ENCODE measurements at regions not wholly inside any gene's neighbourhood (a gene's known extent, or its start where the extent isn't known, plus 50 kb on each side); places are given as distances from the start of the nearest gene placed in this dataset.
A peak's percentile ranks its signal among the peaks of the same experiment; 100 is the strongest.

- Histone ChIP-seq H3K4me3 (no peak overlapping the region), H3K4me1 (no peaks in the 10 kb centered on the region), H3K36me3 (no peaks in the 10 kb centered on the region), H3K27me3 (no peaks in the 10 kb centered on the region), H3K27ac (no peak overlapping the region), H3K9me3 (no peaks in the 10 kb centered on the region)
- TF ChIP-seq POLR2A (IDR thresholded peaks at IDR 0.05) (no peak), CTCF (IDR thresholded peaks at IDR 0.05) (no peak), POLR2AphosphoS5 (IDR thresholded peaks at IDR 0.05) (no peak), EP300 (IDR thresholded peaks at IDR 0.05) (no peak)
- no peak for ATAC-seq (ENCODE audit: low FRiP score in 2 of 2)
- DNase-seq, result no peak
- WGBS, 2 donors, result 55 to 59% methylated on average over 7 of the region's 7 CpGs
Measured at GRCh38 chr16:73882033-73882432, 414.6 kb upstream of the PSMD7 start.

GRCh38 chr16:73879621-73880020 is 417.0 kb upstream of the PSMD7 start:
- Histone ChIP-seq H3K36me3 (no peaks in the 10 kb centered on the region), H3K27me3 (no peaks in the 10 kb centered on the region), H3K4me3 (no peak overlapping the region), H3K27ac (no peak overlapping the region), H3K4me1 (no peaks in the 10 kb centered on the region), H3K9me3 (no peaks in the 10 kb centered on the region)
- WGBS, 2 donors, result 83 to 91% methylated on average over 2 of the region's 2 CpGs
- DNase-seq (no peak), ATAC-seq (ENCODE audit: low FRiP score in 2 of 2) (no peak)
- no peak for TF ChIP-seq POLR2A (IDR thresholded peaks at IDR 0.05)
- no peak for TF ChIP-seq POLR2AphosphoS5 (IDR thresholded peaks at IDR 0.05)
- TF ChIP-seq EP300 (IDR thresholded peaks at IDR 0.05), result no peak
- no peak for TF ChIP-seq CTCF (IDR thresholded peaks at IDR 0.05)

GRCh38 chr16:73878611-73879010 is 418.0 kb upstream of the PSMD7 start:
- no peak overlapping the region for H3K27ac ChIP-seq
- ATAC-seq (ENCODE audit: low FRiP score in 2 of 2) (no peak), DNase-seq (no peak)
- no peaks in the 10 kb centered on the region for H3K4me1 ChIP-seq
- H3K27me3 ChIP-seq, result no peaks in the 10 kb centered on the region
- no peak overlapping the region for H3K4me3 ChIP-seq
- no peaks in the 10 kb centered on the region for H3K9me3 ChIP-seq
- no peaks in the 10 kb centered on the region for H3K36me3 ChIP-seq
- peak in 4 of 6 experiments; percentile 17 to 26 (median 22) for TF ChIP-seq CTCF (IDR thresholded peaks at IDR 0.05)
- TF ChIP-seq EP300 (IDR thresholded peaks at IDR 0.05), result no peak
- no peak for TF ChIP-seq POLR2AphosphoS5 (IDR thresholded peaks at IDR 0.05)
- TF ChIP-seq POLR2A (IDR thresholded peaks at IDR 0.05), result no peak
- WGBS, 2 donors, result 17 to 19% methylated on average over 2 of the region's 2 CpGs

GRCh38 chr16:73877150-73877549 is 419.5 kb upstream of the PSMD7 start:
- no peak overlapping the region for H3K4me3 ChIP-seq
- no peak for DNase-seq
- H3K27ac ChIP-seq, result no peak overlapping the region
- no peaks in the 10 kb centered on the region for H3K27me3 ChIP-seq
- no peaks in the 10 kb centered on the region for H3K4me1 ChIP-seq
- H3K9me3 ChIP-seq, result no peaks in the 10 kb centered on the region
- TF ChIP-seq POLR2A (IDR thresholded peaks at IDR 0.05) (no peak), POLR2AphosphoS5 (IDR thresholded peaks at IDR 0.05) (no peak), CTCF (IDR thresholded peaks at IDR 0.05) (no peak), EP300 (IDR thresholded peaks at IDR 0.05) (no peak)
- no peak for ATAC-seq (ENCODE audit: low FRiP score in 2 of 2)
- 54 to 55% methylated on average over 3 of the region's 3 CpGs for WGBS, 2 donors
- H3K36me3 ChIP-seq, result no peaks in the 10 kb centered on the region

- DNase-seq (no peak), ATAC-seq (ENCODE audit: low FRiP score in 2 of 2) (no peak)
- H3K4me3 ChIP-seq, result no peak overlapping the region
- no peaks in the 10 kb centered on the region for H3K9me3 ChIP-seq
- no peaks in the 10 kb centered on the region for H3K36me3 ChIP-seq
- H3K4me1 ChIP-seq, result no peaks in the 10 kb centered on the region
- no peak overlapping the region for H3K27ac ChIP-seq
- TF ChIP-seq POLR2AphosphoS5 (IDR thresholded peaks at IDR 0.05) (no peak), CTCF (IDR thresholded peaks at IDR 0.05) (no peak), POLR2A (IDR thresholded peaks at IDR 0.05) (no peak), EP300 (IDR thresholded peaks at IDR 0.05) (no peak)
- WGBS, 2 donors, result 79 to 82% methylated on average over 7 of the region's 7 CpGs
- H3K27me3 ChIP-seq, result no peaks in the 10 kb centered on the region
Measured at GRCh38 chr16:73875996-73876690, 420.5 kb upstream of the PSMD7 start.

Data from upper lobe of left lung (tissue), 6 donors.